DND-41 (cell line): ENCODE measurements at regions not wholly inside any gene's neighbourhood (a gene's known extent, or its start where the extent isn't known, plus 50 kb on each side); places are given as distances from the start of the nearest gene placed in this dataset.
"Not testable (repeated sequence)": the region's sequence is repeated elsewhere in the genome, so short reads cannot be mapped to it uniquely, and the experiment has no call there.

ENCODE experiments used
- ATAC-seq: fragments of 200-7000 bp; cut with Tn5 transposase; 3 replicates; pipeline ENCODE4 v1.9.1; 2021; ENCODE audit warnings: low read depth; ENCODE audit not compliant: insufficient read depth
- DNase-seq: peaks from one replicate; pipeline ENCODE4 v3.0.0-alpha.2; 2020
- H2AFZ ChIP-seq: 2 replicates; pipeline ENCODE4 v1.6.0; 2012; ENCODE audit warnings: low read depth, low read length
- H3K27ac ChIP-seq: 2 replicates; pipeline ENCODE4 v1.5.1; 2012; ENCODE audit warnings: low read length, inconsistent platforms
- H3K27me3 ChIP-seq: fragments of 200-600 bp; sonication (generic); 2 replicates; pipeline ENCODE4 v1.6.0; 2012; ENCODE audit warnings: low read length, mild to moderate bottlenecking, inconsistent platforms; ENCODE audit not compliant: insufficient read depth, poor library complexity
- H3K36me3 ChIP-seq: 2 replicates; pipeline ENCODE4 v1.5.1; 2012; ENCODE audit warnings: low read length, inconsistent platforms; ENCODE audit not compliant: insufficient read depth
- H3K4me1 ChIP-seq: 2 replicates; pipeline ENCODE4 v1.5.1; 2012; ENCODE audit warnings: mild to moderate bottlenecking, low read length; ENCODE audit not compliant: insufficient read depth
- H3K4me2 ChIP-seq: 2 replicates; pipeline ENCODE4 v1.6.0; 2012; ENCODE audit warnings: mild to moderate bottlenecking, moderate library complexity, low read length, inconsistent platforms; ENCODE audit not compliant: insufficient read depth
- H3K4me3 ChIP-seq, 2 experiments: fragments of 200-600 bp in 1 of 2; shearing (Covaris generic) in 1 of 2; 2 replicates each; pipeline ENCODE4 v1.5.1; 2012 to 2016; ENCODE audit warnings: inconsistent platforms in 2 of 2, low read length in 2 of 2, mild to moderate bottlenecking in 2 of 2, low read depth in 1 of 2, moderate library complexity in 1 of 2
- H3K79me2 ChIP-seq: 2 replicates; pipeline ENCODE4 v1.6.0; 2012; ENCODE audit warnings: low read length, inconsistent platforms; ENCODE audit not compliant: insufficient read depth
- H3K9ac ChIP-seq: 2 replicates; pipeline ENCODE4 v1.6.0; 2012; ENCODE audit warnings: low read depth, mild to moderate bottlenecking, inconsistent platforms, low read length, moderate library complexity
- H3K9me3 ChIP-seq: 2 replicates; pipeline ENCODE4 v1.5.1; 2012; ENCODE audit warnings: low read length, moderate library complexity, mild to moderate bottlenecking, inconsistent platforms; ENCODE audit not compliant: insufficient read depth, severe bottlenecking
- H4K20me1 ChIP-seq: 2 replicates; pipeline ENCODE4 v1.6.0; 2012; ENCODE audit warnings: low read length; ENCODE audit not compliant: insufficient read depth
- EZH2 ChIP-seq: IDR thresholded peaks from 3 replicates; pipeline ENCODE4 v1.6.1; 2012; ENCODE audit warnings: borderline replicate concordance, low read depth, mild to moderate bottlenecking, moderate library complexity, low read length, inconsistent platforms; ENCODE audit not compliant: severe bottlenecking
- TF ChIP-seq, protein P1 (sequence below): IDR thresholded peaks from 2 replicates; pipeline ENCODE4 v1.5.1; 2012; ENCODE audit warnings: borderline replicate concordance, low read length, moderate library complexity, mild to moderate bottlenecking; ENCODE audit not compliant: poor library complexity, severe bottlenecking; ENCODE audit errors: extremely low read depth

DNA sequence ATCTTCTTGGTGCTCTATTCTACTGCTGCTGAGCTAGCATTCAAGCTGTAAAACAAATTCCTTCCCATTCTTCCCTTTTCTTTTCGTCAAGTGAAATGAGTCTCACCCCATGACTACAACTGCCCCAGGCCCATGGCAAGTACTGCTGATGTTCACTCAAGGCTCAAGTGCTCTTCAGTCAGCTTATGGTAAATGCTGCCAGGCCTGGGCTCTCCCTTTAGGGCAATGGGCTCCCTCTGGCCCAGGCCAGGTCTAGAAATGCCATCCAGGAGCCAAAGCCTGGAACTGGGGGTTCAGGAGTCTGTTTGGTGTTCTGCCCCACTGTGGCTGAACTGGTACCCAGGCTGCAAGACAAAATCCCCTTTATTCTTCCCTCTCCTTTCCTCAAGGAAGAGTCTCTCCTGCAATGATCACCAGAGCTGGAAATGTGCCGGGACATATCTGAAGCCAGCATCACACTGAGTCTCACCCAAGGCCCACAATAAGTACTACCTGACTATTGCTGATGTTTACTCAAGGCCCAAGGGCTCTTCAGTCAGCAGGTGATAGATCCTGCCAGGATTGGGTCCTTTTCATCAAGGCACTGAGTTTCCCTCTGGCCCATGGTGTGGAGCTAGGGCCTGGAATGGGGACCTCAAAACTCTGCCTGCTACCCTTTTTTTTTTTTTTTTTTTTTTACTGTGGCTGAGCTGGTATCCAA lies 205.0 kb upstream of the STAC start:
- Histone ChIP-seq H3K4me2 (no peak overlapping the region), H3K9ac (no peak overlapping the region), H3K4me1 (no peaks in the 10 kb centered on the region), H3K27me3 (no peaks in the 10 kb centered on the region), H2AFZ (no peak overlapping the region), H3K4me3 (no peak overlapping the region), H3K27ac (no peak overlapping the region), H3K36me3 (no peaks in the 10 kb centered on the region), H3K9me3 (no peaks in the 10 kb centered on the region), H4K20me1 (no peaks in the 10 kb centered on the region), H3K79me2 (no peaks in the 10 kb centered on the region)
- ATAC-seq (no peak), DNase-seq (no peak)
- no peak for TF ChIP-seq EZH2
- TF ChIP-seq, protein P1, sequence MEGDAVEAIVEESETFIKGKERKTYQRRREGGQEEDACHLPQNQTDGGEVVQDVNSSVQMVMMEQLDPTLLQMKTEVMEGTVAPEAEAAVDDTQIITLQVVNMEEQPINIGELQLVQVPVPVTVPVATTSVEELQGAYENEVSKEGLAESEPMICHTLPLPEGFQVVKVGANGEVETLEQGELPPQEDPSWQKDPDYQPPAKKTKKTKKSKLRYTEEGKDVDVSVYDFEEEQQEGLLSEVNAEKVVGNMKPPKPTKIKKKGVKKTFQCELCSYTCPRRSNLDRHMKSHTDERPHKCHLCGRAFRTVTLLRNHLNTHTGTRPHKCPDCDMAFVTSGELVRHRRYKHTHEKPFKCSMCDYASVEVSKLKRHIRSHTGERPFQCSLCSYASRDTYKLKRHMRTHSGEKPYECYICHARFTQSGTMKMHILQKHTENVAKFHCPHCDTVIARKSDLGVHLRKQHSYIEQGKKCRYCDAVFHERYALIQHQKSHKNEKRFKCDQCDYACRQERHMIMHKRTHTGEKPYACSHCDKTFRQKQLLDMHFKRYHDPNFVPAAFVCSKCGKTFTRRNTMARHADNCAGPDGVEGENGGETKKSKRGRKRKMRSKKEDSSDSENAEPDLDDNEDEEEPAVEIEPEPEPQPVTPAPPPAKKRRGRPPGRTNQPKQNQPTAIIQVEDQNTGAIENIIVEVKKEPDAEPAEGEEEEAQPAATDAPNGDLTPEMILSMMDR: no peak

- Histone ChIP-seq H3K27me3 (no peaks in the 10 kb centered on the region), H3K4me2 (no peak overlapping the region), H3K4me3 (no peak overlapping the region), H2AFZ (no peak overlapping the region), H3K36me3 (no peaks in the 10 kb centered on the region), H3K79me2 (no peaks in the 10 kb centered on the region), H3K9me3 (no peaks in the 10 kb centered on the region), H3K9ac (no peak overlapping the region), H3K27ac (no peak overlapping the region), H3K4me1 (no peaks in the 10 kb centered on the region), H4K20me1 (no peaks in the 10 kb centered on the region)
- TF ChIP-seq, protein P1: no peak
- TF ChIP-seq EZH2: no peak
- ATAC-seq (no peak), DNase-seq (no peak)
Measured at GRCh38 chr3:36175916-36176461, 204.3 kb upstream of the STAC start.

GRCh38 chr3:36178018-36178417 lies 202.3 kb upstream of the STAC start:
- Histone ChIP-seq H3K36me3 (no peaks in the 10 kb centered on the region), H3K79me2 (no peaks in the 10 kb centered on the region), H3K4me1 (no peaks in the 10 kb centered on the region), H3K27me3 (no peaks in the 10 kb centered on the region), H3K4me2 (no peak overlapping the region), H4K20me1 (no peaks in the 10 kb centered on the region), H3K9me3 (no peaks in the 10 kb centered on the region), H3K9ac (no peak overlapping the region), H3K4me3 (no peak overlapping the region), H2AFZ (no peak overlapping the region), H3K27ac (no peak overlapping the region)
- no peak for DNase-seq
- ATAC-seq: no peak
- TF ChIP-seq, protein P1: no peak
- TF ChIP-seq EZH2: no peak

DNA sequence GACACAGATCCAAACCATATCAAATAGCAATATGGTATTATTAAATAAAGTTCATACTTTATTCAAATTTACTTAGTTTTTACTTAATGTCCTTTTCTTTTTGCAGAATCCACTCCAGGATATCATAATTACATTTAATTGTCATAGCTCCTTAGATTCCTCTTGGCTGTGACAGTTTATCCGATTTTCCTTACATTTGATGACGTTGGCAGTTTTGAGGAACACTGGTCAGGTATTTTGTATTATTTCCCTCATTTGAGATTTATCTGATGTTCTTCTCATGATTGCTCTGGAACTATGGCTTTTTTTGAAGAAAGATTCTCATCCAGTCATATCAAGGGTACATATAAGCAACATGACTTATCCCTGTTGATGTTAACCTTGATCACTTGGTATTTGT lies 198.3 kb upstream of the STAC start:
- no peak overlapping the region for H3K27ac ChIP-seq
- no peaks in the 10 kb centered on the region for H3K27me3 ChIP-seq
- H2AFZ ChIP-seq: no peak overlapping the region
- ATAC-seq (no peak), DNase-seq (no peak)
- TF ChIP-seq EZH2: no peak
- TF ChIP-seq, protein P1: no peak
- no peaks in the 10 kb centered on the region for H3K79me2 ChIP-seq
- no peaks in the 10 kb centered on the region for H3K9me3 ChIP-seq
- H3K4me3 ChIP-seq: no peak overlapping the region
- H3K4me1 ChIP-seq: no peaks in the 10 kb centered on the region
- no peaks in the 10 kb centered on the region for H4K20me1 ChIP-seq
- H3K9ac ChIP-seq: no peak overlapping the region
- H3K4me2 ChIP-seq: no peak overlapping the region
- H3K36me3 ChIP-seq: no peaks in the 10 kb centered on the region

GRCh38 chr3:36187197-36187596 lies 193.1 kb upstream of the STAC start:
- not testable (repeated sequence) for H3K4me2 ChIP-seq, ATAC-seq, H3K9me3 ChIP-seq, H4K20me1 ChIP-seq, DNase-seq, H3K36me3 ChIP-seq, H2AFZ ChIP-seq, H3K79me2 ChIP-seq, H3K27me3 ChIP-seq, H3K4me1 ChIP-seq, H3K27ac ChIP-seq, H3K4me3 ChIP-seq, H3K9ac ChIP-seq
